Mucosa of stomach (tissue), 1 donor: ENCODE measurements at regions not wholly inside any gene's neighbourhood (a gene's known extent, or its start where the extent isn't known, plus 50 kb on each side); places are given as distances from the start of the nearest gene placed in this dataset.
"Not testable (repeated sequence)": the region's sequence is repeated elsewhere in the genome, so short reads cannot be mapped to it uniquely, and the experiment has no call there.

Experiments
- H3K27me3 ChIP-seq: one replicate; pipeline ENCODE4 v1.7.0; 2013; ENCODE audit warnings: mild to moderate bottlenecking, low read length; ENCODE audit not compliant: control insufficient read depth, insufficient read depth
- H3K36me3 ChIP-seq: one replicate; pipeline ENCODE4 v1.7.0; 2013; ENCODE audit warnings: low read length; ENCODE audit not compliant: control insufficient read depth, insufficient read depth
- H3K4me1 ChIP-seq: one replicate; pipeline ENCODE4 v1.7.0; 2013; ENCODE audit warnings: mild to moderate bottlenecking, low read length; ENCODE audit not compliant: control insufficient read depth, insufficient read depth
- H3K4me3 ChIP-seq: one replicate; pipeline ENCODE4 v1.7.0; 2013; ENCODE audit warnings: low read length
- H3K9ac ChIP-seq: one replicate; pipeline ENCODE4 v1.7.0; 2013; ENCODE audit warnings: mild to moderate bottlenecking, low read length, moderate library complexity
- H3K9me3 ChIP-seq: one replicate; pipeline ENCODE4 v1.7.0; 2013; ENCODE audit warnings: mild to moderate bottlenecking, low read length, moderate library complexity; ENCODE audit not compliant: control insufficient read depth
- donor health status: Pancreatic carcinoma.

DNA sequence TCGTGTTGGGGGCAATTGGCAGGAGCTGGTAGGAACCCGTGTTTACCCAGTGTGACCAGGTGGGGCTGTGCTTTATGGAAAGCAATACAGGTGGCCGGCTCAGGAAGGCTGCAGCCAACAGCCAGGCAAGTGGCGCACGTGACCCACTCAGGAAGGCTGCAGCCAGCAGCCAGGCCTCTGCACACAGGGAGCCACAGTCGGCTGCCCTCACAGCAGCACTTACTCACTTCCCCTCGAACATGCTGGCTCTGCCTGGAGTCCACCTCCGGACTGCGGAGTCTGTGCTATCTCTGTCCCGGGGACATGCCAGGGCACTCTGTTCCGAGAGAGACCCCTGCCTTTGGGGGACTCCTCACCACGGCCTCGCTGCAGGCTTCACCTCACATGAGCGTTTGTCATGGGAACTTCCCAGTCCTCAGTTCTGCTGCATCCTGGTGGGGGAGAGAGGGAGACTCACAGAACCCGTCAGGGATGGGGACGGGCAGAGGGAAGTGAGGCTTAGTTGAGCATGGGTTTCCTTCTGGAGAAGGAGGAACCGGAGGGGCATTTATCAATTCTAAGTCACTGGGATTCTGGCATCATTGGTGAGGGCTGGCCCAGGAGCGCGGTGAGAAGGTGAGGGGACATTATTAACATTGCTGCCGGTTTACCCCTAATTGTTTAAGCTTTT, 76.8 kb downstream of the TTLL2 start:
- H3K4me3 ChIP-seq = no peak overlapping the region
- H3K4me1 ChIP-seq = peaks cover 16% of the 10 kb centered on the region
- H3K9ac ChIP-seq = no peak overlapping the region
- H3K27me3 ChIP-seq = no peaks in the 10 kb centered on the region
- H3K9me3 ChIP-seq = no peaks in the 10 kb centered on the region
- no peaks in the 10 kb centered on the region for H3K36me3 ChIP-seq

DNA sequence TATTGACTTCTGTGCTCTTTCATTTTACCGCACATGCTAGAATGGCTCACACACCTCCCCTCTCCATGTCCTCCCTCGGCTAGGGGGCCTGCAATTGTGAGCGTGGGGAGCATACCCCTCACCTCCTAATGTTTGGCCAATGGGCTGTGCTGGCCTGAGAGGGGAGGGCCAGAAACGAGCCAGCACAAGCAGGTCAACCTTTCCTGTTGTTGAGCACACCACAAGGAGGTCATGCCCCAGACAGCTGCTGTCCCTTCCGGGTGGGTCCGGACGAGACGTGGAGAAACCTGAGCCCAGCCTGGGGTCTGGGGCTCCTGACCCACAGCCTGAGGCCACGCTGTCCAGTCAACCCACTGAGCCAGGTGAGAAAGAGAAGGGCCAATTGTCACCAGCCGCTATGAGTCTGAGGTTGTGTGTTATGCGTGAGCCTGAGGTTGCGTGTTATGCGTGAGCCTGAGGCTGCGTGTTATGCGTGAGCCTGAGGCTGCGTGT, 77.4 kb downstream of the TTLL2 start:
- H3K36me3 ChIP-seq = no peaks in the 10 kb centered on the region

DNA sequence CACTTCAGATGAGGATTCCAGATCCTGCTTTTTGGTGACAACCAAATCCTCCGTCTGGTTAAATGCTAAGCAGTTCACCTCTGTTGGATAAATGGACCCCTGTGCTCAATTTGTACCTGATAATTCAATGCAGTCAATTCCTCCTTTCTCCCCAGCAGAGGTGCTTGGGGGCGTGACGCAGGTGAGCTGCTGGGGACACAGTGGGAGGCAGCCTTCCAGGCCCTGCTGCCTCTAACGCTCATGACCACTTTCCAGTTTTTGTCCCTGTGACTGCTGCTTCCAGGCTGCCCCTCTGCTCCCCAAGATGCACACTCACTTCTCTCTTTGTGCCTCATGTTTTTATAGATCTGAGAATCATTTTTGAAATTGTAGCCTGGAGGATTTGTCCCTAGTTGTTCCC, 78.5 kb downstream of the TTLL2 start:
- no peak overlapping the region for H3K9ac ChIP-seq
- H3K4me1 ChIP-seq = no peaks in the 10 kb centered on the region

More for the DNA sequence above, 77.4 kb downstream of the TTLL2 start:
- Histone ChIP-seq H3K27me3 (no peaks in the 10 kb centered on the region), H3K9me3 (no peaks in the 10 kb centered on the region), H3K4me1 (peaks cover 10% of the 10 kb centered on the region), H3K9ac (no peak overlapping the region), H3K4me3 (no peak overlapping the region)

DNA sequence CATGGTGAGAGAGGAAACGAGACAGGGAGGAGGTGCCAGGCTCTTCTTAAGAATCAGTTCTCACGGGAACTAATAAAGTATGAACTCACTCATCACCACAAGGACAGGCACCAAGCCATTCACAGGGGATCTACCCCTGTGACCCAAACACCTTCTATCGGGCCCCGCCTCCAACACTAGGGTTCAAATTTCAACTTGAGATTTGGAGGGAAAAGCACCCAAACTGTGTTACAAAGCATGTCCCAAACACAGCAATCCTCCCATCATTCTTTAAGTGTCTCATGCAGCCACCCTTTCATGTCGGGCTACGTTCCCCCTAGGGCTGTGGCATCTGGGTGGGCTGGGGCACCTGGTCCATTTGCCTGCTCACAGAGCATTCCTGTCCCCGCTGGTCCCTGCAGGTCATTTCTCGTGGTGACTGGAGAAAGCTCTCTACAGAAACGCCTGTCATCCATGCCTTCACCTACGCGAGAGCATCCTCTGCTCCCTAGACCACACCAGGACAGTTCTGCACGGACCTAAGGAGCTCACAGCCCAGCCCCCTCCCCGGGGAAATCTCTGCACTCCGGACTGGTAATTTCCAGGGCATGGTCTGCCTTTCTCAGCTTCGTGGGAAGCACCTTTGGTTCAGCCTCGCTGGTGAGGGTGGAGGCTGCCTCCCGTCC, 79.6 kb downstream of the TTLL2 start:
- Histone ChIP-seq H3K9ac (no peak overlapping the region), H3K9me3 (no peaks in the 10 kb centered on the region), H3K36me3 (no peaks in the 10 kb centered on the region), H3K4me1 (no peaks in the 10 kb centered on the region), H3K4me3 (no peak overlapping the region), H3K27me3 (no peaks in the 10 kb centered on the region)

More for the DNA sequence above, 78.5 kb downstream of the TTLL2 start:
- no peak overlapping the region for H3K4me3 ChIP-seq
- no peaks in the 10 kb centered on the region for H3K36me3 ChIP-seq
- H3K27me3 ChIP-seq = no peaks in the 10 kb centered on the region
- H3K9me3 ChIP-seq = no peaks in the 10 kb centered on the region

DNA sequence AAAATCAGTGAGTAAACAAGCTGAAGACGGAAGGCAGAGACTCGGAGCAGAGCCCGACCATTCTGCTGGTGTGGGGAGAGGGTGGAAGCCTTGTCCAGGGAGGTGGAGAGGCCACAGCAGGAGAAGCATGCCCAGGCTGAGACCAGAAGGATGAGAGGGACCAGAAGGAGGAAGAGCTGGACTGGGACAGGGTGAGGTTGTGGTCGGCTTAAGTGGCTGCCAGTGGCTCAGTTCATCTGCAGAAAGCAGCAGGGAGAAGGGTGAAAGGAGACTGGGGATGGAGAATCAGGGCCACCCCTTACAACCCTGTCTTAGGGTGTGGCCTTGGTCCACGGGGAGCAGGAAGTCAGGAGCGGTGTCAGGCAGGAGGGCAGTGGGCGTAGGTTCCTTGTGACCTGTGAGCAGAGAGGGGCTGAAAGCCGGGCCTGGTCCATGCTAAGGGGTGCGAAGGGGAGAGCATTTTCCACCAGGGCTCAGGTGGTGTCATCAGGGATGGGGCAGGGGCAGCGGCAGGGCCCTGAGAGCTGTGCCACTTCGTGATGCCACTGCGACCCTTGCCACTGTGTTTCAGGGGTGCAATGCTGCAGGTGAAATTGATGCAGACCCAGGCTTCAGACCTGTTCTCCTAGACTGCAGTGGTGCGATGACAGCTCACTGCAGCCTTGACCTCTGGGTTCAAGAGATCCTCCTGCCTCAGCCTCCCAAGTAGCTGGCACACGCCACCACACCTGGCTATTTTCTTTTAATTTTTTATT, 81.1 kb downstream of the TTLL2 start:
- Histone ChIP-seq H3K36me3 (no peaks in the 10 kb centered on the region), H3K27me3 (no peaks in the 10 kb centered on the region), H3K4me3 (no peak overlapping the region), H3K9ac (no peak overlapping the region), H3K4me1 (no peaks in the 10 kb centered on the region), H3K9me3 (no peaks in the 10 kb centered on the region)

DNA sequence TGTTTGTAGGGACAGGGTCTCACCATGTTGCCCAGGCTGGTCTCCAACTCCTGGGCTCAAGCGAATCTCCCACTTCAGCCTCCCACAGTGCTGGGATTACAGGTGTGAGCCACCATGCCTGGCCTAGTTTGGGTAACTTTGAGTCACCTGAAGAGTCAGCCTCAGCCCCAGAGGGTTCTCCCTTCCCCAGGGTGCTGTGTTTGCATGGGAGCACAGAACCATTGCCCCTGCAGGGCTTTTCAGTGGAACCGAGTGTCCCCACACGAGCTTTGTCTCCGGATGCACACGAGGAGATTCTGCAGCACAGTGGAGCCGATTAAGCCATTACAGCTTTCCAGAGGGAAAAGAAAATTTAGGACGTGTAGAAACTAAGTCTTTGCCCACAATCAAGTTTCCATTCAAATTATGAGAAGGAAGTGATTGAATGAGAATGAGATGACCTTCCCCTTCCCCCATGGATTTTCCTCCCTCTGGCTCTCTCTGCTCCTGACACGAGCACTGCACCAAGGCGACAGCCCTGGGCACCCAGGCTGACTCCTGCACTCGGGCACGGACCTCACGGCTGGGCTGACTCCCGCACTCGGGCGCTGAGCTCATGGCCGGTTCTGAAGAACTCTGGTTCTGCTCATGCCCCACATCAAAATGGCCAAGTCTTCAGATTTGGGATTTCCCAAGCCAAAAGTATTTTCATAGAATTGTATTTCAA, 81.8 kb downstream of the TTLL2 start:
- H3K4me3 ChIP-seq, H3K36me3 ChIP-seq, H3K9ac ChIP-seq, H3K9me3 ChIP-seq, H3K27me3 ChIP-seq, H3K4me1 ChIP-seq: not testable (repeated sequence)

DNA sequence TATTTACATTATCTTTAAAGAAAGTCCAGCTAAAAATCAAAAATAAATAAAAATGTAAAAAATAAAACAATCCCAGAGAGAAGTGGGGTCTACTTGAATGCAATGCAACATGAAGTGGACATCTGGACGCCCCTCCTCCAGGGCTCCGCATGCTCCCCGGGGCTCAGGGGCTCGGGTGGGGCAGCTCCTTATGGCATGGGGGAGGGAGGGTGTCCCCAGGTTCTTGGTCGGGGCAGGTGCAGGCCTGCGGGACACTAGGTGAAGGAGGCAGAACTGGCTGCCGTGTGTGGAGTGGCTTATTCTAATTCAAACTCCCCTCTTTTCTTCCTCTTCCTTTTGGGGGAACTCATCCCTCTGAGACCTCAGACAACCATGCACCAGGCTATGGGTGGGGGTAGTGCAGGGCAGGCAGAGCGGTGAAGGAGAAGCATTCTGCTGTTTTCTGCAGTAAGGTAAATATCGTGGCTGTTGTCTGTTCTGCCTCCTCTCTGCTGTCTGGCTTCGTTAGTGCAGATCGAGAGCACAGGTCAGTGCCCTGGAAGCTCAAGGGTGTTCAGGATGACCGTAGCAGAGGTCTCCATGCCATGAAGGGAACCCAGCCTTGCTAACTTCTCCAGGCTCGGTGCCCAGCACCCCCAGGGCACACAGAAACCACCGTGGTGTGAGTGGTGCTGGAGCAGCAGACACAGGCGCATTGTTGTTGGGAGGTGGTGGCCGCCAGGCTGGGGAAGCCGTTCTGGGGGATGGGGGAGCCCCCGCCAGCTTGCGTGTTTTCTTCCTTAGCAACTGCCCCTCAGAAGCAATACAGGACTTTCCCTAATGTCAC, 82.6 kb downstream of the TTLL2 start:
- Histone ChIP-seq H3K36me3 (no peaks in the 10 kb centered on the region), H3K4me3 (no peak overlapping the region), H3K9ac (no peak overlapping the region), H3K27me3 (no peaks in the 10 kb centered on the region), H3K9me3 (no peaks in the 10 kb centered on the region), H3K4me1 (no peaks in the 10 kb centered on the region)

DNA sequence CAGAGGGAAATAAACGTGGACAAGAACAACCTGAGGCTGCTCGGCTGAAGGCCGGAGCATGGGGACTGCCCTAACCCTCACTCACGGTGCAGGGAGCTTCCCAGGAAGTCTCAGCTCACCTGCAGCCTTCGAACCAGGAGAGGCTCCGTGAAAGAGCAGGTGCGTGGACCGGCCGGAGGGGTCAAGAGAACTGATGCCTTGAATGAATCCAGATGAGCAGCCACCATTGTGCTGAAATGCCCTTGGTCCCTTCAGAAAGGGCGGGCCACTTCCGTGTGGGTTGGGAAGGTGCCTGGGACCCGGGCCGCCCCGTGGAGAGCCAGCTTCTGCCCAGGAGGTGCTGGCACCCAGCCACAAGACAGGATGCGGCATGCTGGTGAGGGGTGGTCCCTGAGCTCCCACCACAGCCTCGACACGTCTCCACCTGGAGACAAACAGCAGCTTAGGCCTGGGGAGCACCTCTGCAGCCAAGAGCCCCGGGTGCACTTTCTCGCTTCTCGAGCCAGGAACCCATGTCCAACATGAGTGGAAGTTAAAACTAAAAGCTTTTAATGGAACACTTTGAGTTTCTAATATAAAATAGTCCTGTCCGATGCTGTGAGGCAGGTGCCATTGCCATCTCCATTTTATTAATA, 83.5 kb downstream of the TTLL2 start:
- no peaks in the 10 kb centered on the region for H3K27me3 ChIP-seq
- no peak overlapping the region for H3K9ac ChIP-seq
- no peaks in the 10 kb centered on the region for H3K9me3 ChIP-seq
- no peaks in the 10 kb centered on the region for H3K36me3 ChIP-seq
- no peaks in the 10 kb centered on the region for H3K4me1 ChIP-seq
- no peak overlapping the region for H3K4me3 ChIP-seq

DNA sequence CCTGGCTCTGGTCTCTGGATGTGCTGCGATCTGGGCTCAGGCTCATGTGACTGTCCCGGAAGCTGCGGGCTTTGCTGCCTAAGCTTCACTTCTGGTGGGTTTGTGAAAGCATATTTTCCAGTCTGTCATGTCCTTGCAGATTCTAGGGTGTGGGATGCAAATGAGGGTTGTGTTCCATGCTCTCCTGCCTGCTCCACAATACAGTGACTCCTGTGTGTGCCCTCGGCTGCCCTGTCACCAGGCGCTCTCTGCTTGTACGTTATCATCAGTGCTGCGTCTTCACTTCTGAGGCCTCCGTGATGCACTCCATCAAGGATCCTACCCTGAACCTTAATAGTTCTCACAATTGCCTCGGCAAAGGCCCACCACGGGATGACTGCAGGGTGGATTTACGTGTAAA, 84.2 kb downstream of the TTLL2 start:
- H3K9ac ChIP-seq = no peak overlapping the region

DNA sequence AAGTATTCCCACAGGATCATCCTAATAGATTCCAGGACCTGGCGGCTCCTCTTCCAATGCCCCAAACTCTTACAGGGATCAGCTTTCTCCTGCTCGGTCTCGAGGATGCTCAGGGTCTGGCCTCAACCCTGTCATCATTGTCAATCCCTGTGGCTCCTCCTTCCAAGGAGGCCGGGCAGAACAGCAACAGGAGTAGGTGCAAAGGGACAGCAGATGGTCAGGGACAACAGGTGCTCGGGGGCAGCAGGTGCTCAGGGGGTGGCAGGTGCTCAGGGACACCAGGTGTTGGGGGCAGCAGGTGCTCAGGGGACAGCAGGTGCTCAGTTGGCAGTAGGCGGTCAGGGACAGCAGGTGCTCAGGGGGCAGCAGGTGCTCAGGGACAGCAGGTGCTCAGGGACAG, 84.8 kb downstream of the TTLL2 start:
- Histone ChIP-seq H3K27me3 (no peaks in the 10 kb centered on the region), H3K9me3 (no peaks in the 10 kb centered on the region), H3K9ac (no peak overlapping the region), H3K4me3 (no peak overlapping the region), H3K4me1 (no peaks in the 10 kb centered on the region), H3K36me3 (no peaks in the 10 kb centered on the region)

More for the DNA sequence above, 84.2 kb downstream of the TTLL2 start:
- Histone ChIP-seq H3K27me3 (no peaks in the 10 kb centered on the region), H3K4me1 (no peaks in the 10 kb centered on the region), H3K4me3 (no peak overlapping the region), H3K9me3 (no peaks in the 10 kb centered on the region), H3K36me3 (no peaks in the 10 kb centered on the region)

DNA sequence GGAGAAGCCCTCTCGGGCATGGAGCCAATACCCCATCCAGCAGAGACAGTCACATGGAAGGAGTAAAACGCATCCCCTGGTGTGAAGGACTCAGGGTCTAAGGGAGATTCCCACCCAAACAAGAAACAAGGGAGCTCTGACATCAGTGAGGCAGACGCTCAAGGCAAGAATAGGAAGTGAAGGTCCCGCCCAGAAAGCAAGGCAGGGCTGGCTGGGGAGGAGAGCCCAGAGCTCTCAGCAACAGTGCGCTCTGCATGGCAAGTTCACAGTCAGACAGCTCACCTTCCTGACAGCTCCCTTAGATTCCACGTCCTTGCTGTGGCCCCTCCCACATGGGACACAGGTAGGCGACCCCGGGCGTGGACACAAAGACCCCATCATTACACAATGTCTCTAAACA, 85.6 kb downstream of the TTLL2 start:
- no peak overlapping the region for H3K9ac ChIP-seq
- H3K36me3 ChIP-seq = no peaks in the 10 kb centered on the region
- H3K27me3 ChIP-seq = no peaks in the 10 kb centered on the region
- H3K4me1 ChIP-seq = no peaks in the 10 kb centered on the region
- H3K4me3 ChIP-seq = no peak overlapping the region
- H3K9me3 ChIP-seq = no peaks in the 10 kb centered on the region
